Panc1 (cell line): ENCODE measurements at regions not wholly inside any gene's neighbourhood (a gene's known extent, or its start where the extent isn't known, plus 50 kb on each side); places are given as distances from the start of the nearest gene placed in this dataset.

Experiments used
- POLR2AphosphoS5 ChIP-seq: IDR thresholded peaks from 2 replicates; pipeline ENCODE4 v1.6.1; 2012; ENCODE audit warnings: mild to moderate bottlenecking, low read depth, low read length, moderate library complexity
- SIN3A ChIP-seq: IDR thresholded peaks from 2 replicates; pipeline ENCODE4 v1.6.1; 2012; ENCODE audit warnings: low read depth, mild to moderate bottlenecking, low read length, moderate library complexity, borderline replicate concordance; ENCODE audit not compliant: insufficient read depth
- TCF7L2 ChIP-seq: IDR thresholded peaks from 2 replicates; pipeline ENCODE4 v1.6.1; 2011; ENCODE audit warnings: mild to moderate bottlenecking, low read depth, low read length, inconsistent platforms
- TF ChIP-seq, protein P1 (sequence below): fragments of 450-650 bp; IDR thresholded peaks from 2 replicates; pipeline ENCODE4 v1.5.1; 2017; ENCODE audit warnings: mild to moderate bottlenecking

DNA sequence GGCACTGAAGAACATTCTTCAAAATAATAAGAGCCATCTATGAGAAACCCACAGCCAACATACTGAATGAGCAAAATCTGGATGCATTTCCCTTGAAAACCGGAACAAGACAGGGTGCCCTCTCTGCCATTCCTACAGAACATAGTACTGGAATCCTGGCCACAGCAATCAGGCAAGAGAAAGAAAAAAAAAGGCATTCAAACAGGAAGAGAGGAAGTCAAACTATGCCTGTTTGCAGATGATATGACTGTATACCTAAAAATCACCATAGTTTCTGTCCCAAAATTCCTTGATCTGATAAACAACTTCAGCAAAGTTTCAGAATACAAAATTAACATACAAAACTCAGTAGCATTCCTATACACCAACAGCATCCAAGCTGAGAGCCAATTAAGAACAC, 119.5 kb upstream of the PARD3B start:
- TF ChIP-seq SIN3A (no peak), POLR2AphosphoS5 (no peak), TCF7L2 (no peak)
- TF ChIP-seq, protein P1, sequence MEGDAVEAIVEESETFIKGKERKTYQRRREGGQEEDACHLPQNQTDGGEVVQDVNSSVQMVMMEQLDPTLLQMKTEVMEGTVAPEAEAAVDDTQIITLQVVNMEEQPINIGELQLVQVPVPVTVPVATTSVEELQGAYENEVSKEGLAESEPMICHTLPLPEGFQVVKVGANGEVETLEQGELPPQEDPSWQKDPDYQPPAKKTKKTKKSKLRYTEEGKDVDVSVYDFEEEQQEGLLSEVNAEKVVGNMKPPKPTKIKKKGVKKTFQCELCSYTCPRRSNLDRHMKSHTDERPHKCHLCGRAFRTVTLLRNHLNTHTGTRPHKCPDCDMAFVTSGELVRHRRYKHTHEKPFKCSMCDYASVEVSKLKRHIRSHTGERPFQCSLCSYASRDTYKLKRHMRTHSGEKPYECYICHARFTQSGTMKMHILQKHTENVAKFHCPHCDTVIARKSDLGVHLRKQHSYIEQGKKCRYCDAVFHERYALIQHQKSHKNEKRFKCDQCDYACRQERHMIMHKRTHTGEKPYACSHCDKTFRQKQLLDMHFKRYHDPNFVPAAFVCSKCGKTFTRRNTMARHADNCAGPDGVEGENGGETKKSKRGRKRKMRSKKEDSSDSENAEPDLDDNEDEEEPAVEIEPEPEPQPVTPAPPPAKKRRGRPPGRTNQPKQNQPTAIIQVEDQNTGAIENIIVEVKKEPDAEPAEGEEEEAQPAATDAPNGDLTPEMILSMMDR, result no peak
